ENCODE measurements at regions not wholly inside any gene's neighbourhood (a gene's known extent, or its start where the extent isn't known, plus 50 kb on each side); places are given as distances from the start of the nearest gene placed in this dataset.
"Not testable (repeated sequence)": the region's sequence is repeated elsewhere in the genome, so short reads cannot be mapped to it uniquely, and the experiment has no call there.

DNA sequence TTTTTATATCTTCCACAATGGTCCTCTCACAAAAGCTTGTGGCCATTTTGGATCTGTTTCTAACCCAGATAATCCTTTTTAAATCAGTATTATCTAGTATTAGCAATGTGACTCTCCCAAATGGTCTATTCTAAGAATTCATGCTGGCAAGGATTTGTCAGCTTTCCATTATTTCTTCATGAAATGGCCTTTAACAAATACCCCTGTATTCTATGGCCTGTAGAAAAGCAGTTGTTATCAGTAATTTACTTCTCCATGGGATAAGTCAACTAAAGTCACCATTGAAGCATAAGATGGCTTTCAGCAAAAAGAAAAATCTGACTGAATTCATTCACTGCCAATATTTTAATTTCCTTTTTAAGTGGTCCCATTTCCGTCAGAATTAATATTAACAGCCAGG is 346.4 kb upstream of the FAM174A start:
- no peak for DNase-seq

DNA sequence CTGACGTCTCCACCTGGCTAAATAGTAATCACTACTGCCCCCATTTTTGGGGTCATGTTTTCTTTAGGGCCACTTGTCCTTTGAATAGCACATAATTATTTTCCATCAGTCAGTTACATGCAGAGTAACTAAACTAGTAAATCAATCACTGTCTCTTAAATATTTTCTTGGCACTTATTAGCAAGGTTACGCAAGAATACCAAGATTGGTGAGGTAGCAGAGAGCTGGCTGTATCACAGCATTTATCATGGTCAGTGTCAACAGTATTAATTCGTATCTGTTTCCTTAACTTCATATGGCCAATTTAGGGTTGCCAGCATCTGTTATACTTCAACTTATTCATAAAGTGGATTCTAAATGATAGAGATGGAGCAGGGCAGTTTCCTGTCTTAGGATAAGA is 346.8 kb upstream of the FAM174A start:
- DNase-seq = no peak

DNA sequence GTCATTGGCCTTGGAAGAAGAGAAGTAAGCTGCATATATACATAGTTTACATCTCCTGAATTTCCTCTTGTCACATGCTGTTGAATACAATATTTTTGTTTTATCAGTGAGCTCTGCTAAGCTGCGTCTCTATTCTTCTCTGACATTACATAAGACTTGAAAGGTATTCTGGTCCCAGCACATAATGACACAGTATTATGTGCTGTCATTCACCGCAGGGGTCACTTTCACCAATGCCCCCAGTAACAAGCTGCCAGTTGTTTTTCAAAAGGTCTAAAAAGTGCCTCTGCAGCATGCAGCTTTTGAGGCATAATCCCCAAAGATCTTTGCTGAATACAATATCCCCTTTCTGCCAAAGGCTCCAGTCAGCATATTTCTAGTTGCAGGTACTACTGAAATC is 349.0 kb upstream of the FAM174A start:
- DNase-seq = no peak

DNA sequence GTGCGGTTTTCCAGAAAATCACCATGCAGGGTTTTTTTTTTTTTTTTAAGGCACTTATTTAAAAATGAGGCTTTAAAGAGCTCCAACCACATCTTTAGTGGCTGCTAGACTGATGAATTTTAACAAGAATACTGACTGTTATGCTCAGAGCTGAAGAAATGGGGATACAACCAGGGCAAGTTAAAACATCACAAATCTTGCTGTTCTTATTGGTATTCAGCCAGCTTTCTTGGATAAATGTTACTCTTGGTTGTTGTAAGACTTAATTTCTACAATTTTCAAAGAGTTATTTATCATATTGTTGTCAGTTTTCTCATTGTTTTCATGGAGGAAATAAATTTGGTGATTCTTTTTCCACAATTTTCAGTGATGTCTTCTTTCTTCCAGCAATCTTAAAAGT is 352.8 kb upstream of the FAM174A start:
- no peak for DNase-seq

DNA sequence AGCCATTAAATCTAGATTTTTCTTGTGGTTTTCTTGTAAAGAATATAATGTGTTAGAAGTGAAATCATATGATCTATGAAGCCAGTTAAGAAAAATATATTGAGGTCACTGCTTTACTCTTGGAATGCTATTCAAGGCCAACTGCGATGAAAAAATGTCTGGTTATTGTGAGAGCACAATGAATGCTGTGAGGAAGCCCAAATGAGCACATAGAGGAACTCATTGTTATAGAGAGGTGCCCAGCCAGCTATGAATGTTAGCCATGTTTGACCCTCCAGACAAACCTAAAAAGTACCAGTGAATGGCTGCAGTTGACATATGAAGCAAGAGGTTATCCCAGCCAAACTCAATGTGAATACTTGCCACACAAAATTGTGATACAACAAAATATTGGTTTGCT is 359.8 kb upstream of the FAM174A start:
- no peak for DNase-seq

DNA sequence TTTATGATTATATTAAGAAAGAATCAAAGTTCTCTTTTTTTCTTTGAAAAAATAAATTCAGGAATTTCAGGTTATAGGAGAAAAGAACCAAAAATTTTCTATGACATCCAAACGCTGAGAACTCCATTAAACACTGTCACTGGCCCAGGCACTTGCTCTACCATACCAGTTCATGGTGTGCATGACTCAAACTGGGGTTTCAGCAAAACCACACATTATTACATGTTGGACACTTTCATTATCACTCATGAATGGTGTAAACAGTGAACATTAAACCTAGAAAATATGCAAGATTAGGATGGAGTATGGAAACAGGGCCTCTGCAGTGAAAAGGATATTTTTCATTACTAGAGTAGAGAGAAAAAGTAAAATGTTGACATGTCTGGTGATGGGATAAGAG is 369.9 kb upstream of the FAM174A start:
- no peak for DNase-seq

DNA sequence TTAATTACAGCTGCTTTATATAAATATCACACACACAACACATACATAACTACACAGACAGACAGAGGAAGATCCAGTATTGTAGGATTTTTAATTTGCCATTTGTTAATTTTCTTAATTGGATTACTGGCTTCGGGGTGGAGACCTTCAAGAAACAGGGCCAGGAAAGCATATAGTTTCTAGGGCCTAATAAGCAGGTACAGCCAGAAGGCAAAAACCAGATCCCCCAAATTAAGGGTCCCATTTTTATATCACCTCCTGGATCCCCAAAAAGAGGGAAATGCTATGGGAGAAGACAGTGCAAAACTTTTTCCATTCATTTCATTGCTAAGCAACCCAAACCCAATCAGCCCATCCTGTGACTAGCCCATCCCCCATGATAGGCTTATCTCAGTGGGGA is 373.3 kb upstream of the FAM174A start:
- DNase-seq = no peak

DNA sequence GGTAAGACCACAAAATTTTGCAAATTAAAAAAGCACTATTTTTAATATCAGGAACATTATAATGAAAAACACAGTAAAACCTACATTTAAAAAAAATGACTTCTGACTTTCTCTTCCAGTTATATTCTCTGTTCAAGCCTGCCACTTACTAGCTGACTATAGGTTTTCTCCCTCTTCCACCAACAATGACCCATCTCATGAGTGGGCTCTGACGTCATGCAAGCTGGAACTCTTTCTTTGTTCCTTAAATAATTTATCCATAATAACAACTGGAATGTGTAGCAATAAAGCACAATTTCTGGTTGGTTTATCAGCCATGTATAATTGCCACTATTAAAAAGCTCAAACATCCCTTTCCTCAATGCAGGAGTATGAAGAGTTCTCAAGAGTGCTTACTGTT is 378.1 kb upstream of the FAM174A start:
- DNase-seq = no peak

DNA sequence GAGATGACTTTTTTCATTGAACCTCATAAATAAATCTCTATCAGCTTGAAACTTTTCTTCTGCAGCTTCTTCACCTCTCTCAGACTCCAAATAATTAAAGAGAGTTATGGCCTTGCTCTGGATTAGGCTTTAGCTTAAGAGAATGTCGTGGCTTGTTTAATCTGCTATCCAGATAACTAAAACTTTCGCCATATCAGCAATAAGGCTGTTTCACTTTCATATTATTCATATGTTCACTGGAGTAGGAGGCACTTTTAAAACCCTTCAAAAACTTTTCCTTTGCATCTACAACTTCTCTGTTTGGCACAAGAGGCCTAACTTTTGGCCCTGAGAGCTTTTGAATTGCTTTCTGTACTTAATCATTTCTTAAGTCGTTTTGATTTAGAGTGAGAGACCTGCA is 386.9 kb upstream of the FAM174A start:
- no peak for DNase-seq

DNA sequence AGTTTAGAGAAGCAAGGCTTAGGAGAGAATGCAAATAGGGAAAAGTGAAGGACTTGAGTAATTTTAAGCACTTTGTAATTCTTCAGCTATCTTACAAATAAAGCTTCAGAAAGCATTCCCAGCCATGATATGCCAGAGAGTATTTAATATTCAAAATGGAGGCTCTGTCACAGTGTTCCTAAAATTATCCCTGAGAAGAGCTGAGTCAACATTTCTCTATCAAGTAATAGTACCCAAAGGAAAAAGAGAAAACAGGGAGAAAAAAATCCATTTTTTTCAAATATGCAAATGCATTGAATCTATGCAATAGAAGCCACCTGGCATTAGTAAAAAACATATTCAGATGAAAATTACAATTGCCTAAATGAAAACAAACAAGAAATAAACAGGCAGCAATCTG is 392.6 kb upstream of the FAM174A start:
- no peak for DNase-seq

DNA sequence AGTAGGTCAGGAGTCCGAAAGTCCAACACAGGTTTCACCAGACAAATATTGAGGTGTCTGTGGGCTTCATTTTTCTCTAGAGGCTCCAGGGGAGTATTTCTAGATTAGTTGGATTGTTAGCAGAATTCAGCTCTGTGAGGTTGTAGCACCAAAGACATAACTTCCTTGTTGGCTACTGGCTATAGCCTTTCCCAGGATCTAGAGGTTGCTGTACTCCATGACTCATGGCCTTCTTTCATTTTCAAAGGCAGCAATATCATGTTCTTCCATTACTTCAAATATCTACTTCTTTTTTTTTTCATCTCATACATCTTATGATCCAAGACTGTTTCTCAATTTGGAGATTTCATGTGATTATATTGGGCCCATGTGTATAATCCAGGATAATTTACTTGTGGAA is 404.0 kb upstream of the FAM174A start:
- no peak for DNase-seq

DNA sequence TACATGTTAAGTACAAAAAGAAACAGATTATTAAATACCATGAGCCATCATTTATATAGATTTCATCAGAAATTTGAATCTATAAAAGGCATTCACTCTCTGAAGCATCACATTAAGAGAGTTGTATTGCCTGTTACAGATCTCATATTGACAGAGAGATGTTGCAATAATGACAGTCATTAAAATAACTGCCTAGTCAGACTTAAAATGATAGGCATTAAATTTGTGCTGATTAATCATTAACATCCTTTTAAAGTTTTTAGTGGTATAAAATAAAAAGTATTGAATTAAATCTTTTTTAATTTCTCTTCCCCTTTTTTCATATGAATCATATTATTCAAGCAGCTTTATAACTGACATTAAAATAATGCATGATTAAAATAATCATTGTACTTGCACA is 404.9 kb upstream of the FAM174A start:
- DNase-seq = no peak

DNA sequence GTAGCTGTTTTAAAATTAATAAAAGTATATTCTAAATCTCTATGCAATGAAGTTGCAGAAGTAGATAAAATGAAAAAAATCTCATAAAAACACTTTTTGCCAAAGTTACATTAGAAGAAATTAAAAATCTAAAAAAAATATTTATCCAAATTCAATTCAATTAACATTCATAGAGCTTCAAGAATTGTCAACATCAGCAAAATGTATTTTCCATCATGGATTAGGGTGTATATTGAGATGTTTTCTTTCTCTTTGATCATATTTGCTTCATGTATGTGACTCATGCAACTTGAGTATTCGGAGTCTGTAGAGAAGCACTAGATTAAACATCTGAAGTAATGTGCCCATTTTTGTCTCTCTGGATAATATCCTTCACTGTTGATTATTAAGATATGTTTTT is 415.3 kb upstream of the FAM174A start:
- no peak for DNase-seq

DNA sequence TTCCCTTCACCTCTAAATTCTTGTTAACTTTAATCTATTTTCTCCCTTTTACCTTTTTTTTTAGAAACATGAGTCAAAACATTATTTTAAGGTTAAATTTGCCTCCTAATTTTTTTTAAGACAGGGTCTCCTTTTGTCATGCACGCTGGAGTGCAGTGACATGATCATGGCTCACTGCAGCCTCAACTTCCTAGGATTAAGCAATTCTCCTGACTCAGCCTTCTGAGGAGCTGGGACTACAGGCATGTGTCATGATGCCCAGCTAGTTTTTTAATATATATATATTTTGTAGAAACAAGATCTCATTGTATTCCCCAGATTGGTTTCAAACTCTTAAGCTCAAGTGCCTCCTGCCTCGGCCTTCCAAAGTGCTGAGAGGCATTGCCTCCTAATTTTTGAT is 424.7 kb upstream of the FAM174A start:
- DNase-seq = no peak

DNA sequence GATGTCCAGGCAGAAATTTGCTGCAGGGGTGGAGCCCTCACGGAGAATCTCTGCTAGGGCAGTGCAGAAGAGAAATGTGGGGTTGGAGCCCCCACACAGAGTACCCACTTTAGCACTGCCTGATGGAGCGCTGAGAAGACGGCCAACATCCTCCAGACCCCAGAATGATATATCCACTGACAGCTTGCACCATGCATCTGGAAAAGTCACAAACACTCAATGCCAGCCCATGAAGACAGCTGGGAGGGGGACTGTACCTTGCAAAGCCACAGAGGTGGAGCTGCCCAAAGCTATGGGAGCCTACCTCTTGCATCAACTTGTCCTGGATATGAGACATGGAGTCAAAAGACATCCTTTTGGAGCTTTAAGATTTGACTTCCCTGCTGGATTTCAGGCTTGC is 426.3 kb upstream of the FAM174A start:
- DNase-seq = no peak

DNA sequence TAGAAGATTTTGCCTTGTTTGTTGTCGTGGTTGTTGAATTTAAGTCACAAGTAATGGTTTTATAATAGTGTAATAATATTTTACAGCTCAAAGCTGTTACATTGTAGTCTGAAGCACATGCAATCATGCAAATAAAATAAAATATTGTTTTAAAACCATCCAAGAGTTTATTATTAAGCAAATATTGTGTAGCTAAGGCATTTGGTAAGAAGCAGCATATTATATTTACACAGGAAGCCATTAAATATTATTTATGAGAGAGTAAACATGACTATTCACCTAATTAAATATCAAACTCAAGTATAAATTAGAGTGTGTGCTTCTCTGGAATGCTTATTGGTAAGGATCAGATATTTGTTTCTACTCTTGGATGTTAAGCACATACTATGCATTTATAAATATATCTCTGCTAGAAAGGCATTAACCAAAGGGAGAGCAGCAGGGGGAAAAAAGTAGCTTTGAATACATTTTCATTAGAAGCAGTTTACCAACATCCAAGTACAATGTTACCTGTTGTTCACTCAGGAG is 431.5 kb upstream of the FAM174A start:
- DNase-seq = not testable (repeated sequence)

DNA sequence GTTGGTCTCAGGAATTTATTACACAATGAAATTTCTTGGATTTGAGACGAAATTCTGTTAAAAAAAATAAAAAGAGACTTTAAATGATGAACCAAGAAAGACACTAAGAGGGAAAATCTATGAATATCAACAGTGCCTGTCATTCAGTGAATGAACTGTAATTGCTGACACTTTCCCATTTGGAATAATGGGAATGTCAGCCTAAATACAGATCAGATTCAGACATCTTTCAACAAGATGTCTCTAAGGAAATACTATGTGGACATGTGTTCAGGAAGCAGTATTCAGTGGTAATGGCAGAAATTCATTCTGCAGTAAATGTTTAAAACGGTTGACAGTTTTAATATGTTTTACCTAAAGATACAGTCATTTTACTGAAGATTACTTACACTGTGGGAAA is 433.7 kb upstream of the FAM174A start:
- DNase-seq = not testable (repeated sequence)

DNA sequence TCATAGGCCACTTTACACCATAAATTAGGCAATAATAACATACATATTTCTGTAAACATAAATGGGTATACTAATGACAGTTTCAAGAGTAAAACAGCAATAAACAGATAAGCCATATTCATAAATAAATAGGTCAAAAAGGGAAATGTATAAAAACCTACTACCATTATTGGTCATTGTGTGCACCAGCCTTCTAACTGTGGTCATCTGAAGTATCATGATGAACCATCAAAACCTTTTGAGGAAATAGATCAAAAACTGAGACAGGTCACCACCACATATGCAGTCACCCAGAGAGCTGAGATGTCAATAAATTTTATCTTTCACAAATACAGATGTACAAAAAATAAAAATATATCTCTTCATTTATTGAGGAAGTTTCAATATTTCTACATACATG is 438.8 kb upstream of the FAM174A start:
- DNase-seq = not testable (repeated sequence)

DNA sequence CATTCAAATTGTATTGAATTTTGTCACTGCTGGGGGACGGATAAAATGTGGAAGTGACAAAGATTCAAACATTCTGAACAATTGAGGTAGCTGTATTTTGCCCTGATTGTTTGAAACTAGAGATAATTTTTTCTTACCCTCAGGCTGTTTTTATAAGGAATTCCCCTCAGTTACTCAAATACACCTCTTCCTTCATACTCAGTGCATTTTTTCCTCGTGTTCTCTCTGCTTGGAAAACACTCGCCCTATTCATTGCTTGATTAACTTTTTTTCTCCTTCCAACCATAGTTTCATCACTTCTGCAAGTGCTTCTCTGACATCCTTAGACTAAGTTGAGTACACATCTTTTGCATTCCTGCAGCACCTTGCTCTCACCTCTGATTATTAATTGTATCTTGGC is 454.5 kb upstream of the FAM174A start:
- DNase-seq = not testable (repeated sequence)

DNA sequence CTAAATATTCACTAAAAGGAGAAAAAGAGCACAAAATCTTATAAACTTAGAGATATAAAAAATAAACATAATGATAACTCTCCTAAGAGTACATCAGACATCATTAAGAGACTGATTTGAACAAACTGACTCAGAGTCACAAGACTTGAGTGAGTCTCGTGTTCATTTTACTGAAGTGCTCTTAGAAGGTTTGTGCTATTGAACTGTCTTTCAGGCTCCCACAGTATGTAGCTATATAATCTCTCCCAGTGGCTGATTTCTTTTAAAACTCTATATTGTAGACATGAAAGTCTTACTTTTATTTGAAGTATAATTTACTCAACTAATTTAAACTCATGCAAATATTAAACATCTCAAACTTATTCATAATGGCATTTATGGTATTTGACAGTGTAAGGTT is 456.0 kb upstream of the FAM174A start:
- not testable (repeated sequence) for DNase-seq

DNA sequence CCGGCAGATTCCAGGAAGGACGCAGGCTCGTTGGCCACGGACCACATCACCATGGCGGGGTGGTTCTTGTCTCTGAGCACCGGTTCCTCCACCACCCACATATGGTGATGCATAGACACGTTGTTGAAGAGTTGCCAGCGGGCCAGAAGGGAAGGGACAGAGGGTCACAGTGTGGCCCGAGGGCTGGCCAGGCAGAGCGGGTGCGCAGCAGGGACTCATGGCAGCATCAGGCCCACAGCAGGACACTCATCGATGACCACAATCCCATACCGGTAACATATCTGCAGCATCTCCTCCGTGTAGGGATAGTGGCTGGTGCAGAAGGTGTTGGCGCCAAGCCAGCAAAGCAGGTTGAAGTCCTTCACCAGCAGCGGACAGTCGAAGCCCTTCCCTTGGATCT is 469.2 kb upstream of the FAM174A start:
- not testable (repeated sequence) for DNase-seq

DNA sequence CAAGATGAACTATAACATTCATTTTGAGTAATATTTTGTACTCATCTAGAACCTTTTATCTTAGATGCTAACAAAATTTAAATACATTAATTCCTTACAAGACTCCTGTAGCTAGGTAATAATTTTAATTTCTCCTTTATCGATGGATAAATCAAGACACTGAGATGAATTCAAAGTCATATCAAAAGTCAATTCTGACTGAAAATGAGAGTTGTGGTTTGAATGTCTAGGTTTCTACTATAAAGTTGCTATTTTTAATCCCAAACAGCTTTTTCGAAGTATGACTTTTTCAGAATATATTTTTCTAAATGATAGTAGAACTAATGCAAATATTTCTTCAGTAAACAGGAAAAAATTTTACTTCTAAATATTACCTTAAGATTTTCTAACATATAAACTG is 491.7 kb upstream of the FAM174A start:
- no peak for DNase-seq

DNA sequence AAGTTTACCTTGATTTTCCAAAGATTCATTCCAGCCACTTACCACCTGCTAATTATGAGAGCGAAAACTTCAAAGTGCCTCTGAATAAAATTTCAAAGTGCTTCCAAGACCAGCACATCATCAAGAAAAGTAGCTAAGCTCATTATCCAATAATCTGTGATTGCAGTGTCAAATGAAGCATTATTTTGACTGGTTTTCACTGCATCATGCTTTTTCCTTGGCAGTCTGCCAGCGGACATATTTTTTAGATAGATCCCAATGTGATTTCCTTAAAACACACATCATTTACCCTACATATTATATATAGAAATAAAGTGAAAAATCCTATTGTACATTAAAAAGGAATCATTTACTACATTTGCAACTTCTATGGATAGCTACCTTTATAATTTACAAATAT is 508.6 kb upstream of the FAM174A start:
- no peak for DNase-seq

DNA sequence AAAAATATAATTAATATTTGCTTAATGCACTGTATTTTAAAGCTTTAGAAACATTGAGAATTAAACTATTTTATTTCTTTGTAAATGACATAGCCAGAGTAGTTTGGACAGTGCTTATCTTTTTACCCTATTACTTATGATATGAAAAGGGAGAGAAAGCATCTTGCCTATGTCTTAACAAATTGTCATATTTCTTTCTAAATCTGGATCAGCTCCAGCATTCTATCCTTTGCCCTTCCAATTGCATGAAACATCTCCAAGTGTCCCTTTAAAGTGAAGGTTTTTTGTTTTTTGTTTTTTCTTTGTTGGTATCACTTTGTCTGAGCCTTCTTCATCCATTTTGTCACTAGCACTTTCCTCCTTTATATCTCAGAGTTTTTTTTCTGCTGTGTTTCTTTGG is 511.6 kb upstream of the FAM174A start:
- DNase-seq = no peak

DNA sequence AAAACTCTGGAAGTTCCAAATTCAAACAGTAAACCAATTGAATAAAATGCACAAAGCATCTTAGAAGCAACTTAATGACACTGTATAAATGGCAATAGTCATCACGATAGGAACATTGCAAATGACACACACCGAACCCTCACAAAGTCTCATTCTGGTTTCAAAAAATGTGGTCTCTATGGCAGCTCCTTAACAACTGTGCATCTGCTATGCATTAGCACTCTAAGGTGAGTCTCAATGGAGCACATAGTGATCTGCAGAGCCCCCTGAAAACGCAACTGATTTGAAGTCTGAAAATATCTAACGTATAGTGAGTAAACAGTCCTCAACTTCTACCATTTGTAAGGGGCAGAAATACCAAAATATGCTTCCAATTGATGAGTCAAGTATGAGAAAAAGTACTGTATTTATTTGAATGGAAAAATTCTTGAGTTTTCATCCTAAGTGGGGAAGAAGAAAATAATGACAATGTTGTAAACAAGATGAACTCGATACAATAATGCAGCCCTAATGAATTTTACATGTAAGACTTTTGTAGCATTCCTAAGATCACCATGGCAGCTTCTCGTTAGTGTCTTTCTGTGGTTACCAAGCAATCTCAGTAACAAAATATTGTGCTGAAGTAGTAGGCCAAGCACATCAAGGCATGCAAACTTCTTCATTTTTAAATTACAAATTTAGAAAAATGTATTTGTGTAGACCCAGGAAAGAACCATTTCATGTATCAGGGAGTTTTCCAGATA is 517.5 kb upstream of the FAM174A start:
- DNase-seq = no peak
